Panc1 (cell line): ENCODE measurements at regions not wholly inside any gene's neighbourhood (a gene's known extent, or its start where the extent isn't known, plus 50 kb on each side); places are given as distances from the start of the nearest gene placed in this dataset.

ENCODE experiments used
- ATAC-seq: fragments of 200-7000 bp; cut with Tn5 transposase; 2 replicates; pipeline ENCODE4 v1.9.1; 2020; ENCODE audit warnings: mild to moderate bottlenecking, moderate library complexity
- BruUV-seq: library from RNA; stranded (reverse); fragments of 400-500 nt; replicated peaks from 2 replicates; lab custom pipeline; 2021; lab: Mats Ljungman, UMichigan
- CTCF ChIA-PET: fragments of 300-600 bp; sonication (Branson Sonifier 250); formaldehyde crosslinking; loops from one replicate; lab custom pipeline; 2022; ENCODE audit warnings: antibody characterized with exemption; lab: Charles Lee
- POLR2A ChIA-PET: fragments of 300-600 bp; sonication (Branson Sonifier 250); formaldehyde crosslinking; loops from one replicate; lab custom pipeline; 2022; ENCODE audit warnings: antibody characterized with exemption; lab: Charles Lee
- DNase-seq: peaks from one replicate; pipeline ENCODE4 v3.0.0-alpha.2; 2010; ENCODE audit warnings: low read depth, low spot score
- H3K27ac ChIP-seq: 2 replicates; pipeline ENCODE4 v1.5.1; 2011; ENCODE audit warnings: mild to moderate bottlenecking, low read length, inconsistent platforms
- H3K27me3 ChIP-seq: fragments of 200-500 bp; sonication (Bioruptor generic); 2 replicates; pipeline ENCODE4 v1.6.0; 2014; ENCODE audit warnings: low read length, inconsistent platforms; ENCODE audit not compliant: control insufficient read depth, insufficient read depth
- H3K36me3 ChIP-seq: fragments of 200-500 bp; sonication (Bioruptor generic); 2 replicates; pipeline ENCODE4 v1.5.1; 2014; ENCODE audit warnings: inconsistent platforms, mild to moderate bottlenecking, low read length, moderate library complexity; ENCODE audit not compliant: control insufficient read depth, insufficient read depth
- H3K4me1 ChIP-seq: 2 replicates; pipeline ENCODE4 v1.5.1; 2011; ENCODE audit warnings: inconsistent platforms, mild to moderate bottlenecking, low read length, moderate library complexity; ENCODE audit not compliant: control insufficient read depth, insufficient read depth
- H3K4me3 ChIP-seq, 2 experiments: 2 replicates each; pipeline ENCODE4 v1.5.1; 2011 to 2012; ENCODE audit warnings: low read depth in 2 of 2, low read length in 2 of 2, mild to moderate bottlenecking in 2 of 2, inconsistent platforms in 1 of 2, moderate library complexity in 1 of 2
- H3K9me3 ChIP-seq: fragments of 200-500 bp; sonication (Bioruptor generic); 2 replicates; pipeline ENCODE4 v1.5.1; 2014; ENCODE audit warnings: low read depth, mild to moderate bottlenecking, inconsistent platforms, low read length, moderate library complexity; ENCODE audit not compliant: control insufficient read depth, insufficient read depth
- POLR2AphosphoS5 ChIP-seq: IDR thresholded peaks from 2 replicates; pipeline ENCODE4 v1.6.1; 2012; ENCODE audit warnings: mild to moderate bottlenecking, low read depth, low read length, moderate library complexity
- REST ChIP-seq, 2 experiments: IDR thresholded peaks; 2 replicates each; pipeline ENCODE4 v1.6.1; 2011 to 2012; ENCODE audit warnings: low read depth in 2 of 2, control low read depth in 1 of 2, low read length in 1 of 2, mild to moderate bottlenecking in 1 of 2, moderate library complexity in 1 of 2; ENCODE audit not compliant: insufficient read depth in 1 of 2
- SIN3A ChIP-seq: IDR thresholded peaks from 2 replicates; pipeline ENCODE4 v1.6.1; 2012; ENCODE audit warnings: low read depth, mild to moderate bottlenecking, low read length, moderate library complexity, borderline replicate concordance; ENCODE audit not compliant: insufficient read depth
- TCF7L2 ChIP-seq: IDR thresholded peaks from 2 replicates; pipeline ENCODE4 v1.6.1; 2011; ENCODE audit warnings: mild to moderate bottlenecking, low read depth, low read length, inconsistent platforms
- in situ Hi-C: cut with HindIII; loops from 2 replicates; pipeline ENCODE4 v1.10.0; 2016; ENCODE audit warnings: low sequenced_read_pairs, low pct_unique_long_range_greater_than_20kb
- intact Hi-C: fragments of 100-400 bp; cut with micrococcal nuclease; formaldehyde crosslinking; loops from one replicate; pipeline ENCODE4 v1.10.0; 2022; ENCODE audit not compliant: unreplicated experiment
- TF ChIP-seq, protein P1 (sequence below): fragments of 450-650 bp; IDR thresholded peaks from 2 replicates; pipeline ENCODE4 v1.5.1; 2017; ENCODE audit warnings: mild to moderate bottlenecking

DNA sequence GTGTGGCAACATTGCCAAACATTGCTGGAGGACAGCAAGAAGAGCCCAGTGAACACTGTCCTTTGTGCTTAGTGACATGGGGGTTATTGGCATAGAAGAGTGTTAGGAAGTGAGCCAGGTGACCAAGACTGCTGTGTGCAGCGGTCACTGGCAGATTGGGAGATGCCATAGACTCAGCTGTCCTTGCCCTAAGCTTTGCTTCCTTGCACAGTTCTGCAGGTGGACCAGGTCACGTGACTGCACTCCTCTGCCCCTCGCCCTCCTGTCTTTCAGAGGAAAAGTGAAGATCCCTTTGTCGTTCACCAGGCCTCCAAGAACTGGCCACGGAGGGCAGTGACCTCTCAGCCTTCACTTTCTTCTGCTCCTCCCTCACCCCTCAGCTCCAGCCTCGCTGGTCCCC lies 215.6 kb upstream of the SMIM21 start:
- DNase-seq = no peak

DNA sequence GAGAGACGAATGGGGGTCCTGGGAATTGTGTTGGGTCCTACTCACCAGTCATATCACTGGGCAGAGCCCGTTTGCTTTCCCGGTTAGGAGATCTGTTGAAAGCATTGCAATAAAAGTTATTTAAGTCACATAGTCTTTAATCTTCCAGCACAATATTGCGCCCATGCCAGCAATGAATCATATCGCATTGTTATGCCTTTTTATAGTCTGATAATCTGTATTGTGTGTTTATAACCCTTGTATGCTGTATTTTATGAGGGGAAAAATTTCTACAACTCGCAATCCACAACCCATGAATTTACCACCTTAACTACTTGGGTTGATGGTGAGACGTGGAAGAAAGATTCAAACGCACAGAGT lies 211.9 kb upstream of the SMIM21 start:
- Histone ChIP-seq H3K4me1 (no peaks in the 10 kb centered on the region), H3K9me3 (no peaks in the 10 kb centered on the region), H3K27me3 (no peaks in the 10 kb centered on the region), H3K4me3 (no peak overlapping the region), H3K36me3 (no peaks in the 10 kb centered on the region), H3K27ac (no peak overlapping the region)
- intact Hi-C loops (no loop called here), in situ Hi-C loops (no loop called here)
- POLR2A ChIA-PET = no interaction called here
- CTCF ChIA-PET = no interaction called here
- TF ChIP-seq SIN3A (no peak), TCF7L2 (no peak), POLR2AphosphoS5 (no peak), REST (IDR thresholded peaks at IDR 0.05; ENCODE audit: insufficient read depth in 1 of 2, low read depth in 2 of 2, low read length in 1 of 2) (no peak)
- TF ChIP-seq, protein P1, sequence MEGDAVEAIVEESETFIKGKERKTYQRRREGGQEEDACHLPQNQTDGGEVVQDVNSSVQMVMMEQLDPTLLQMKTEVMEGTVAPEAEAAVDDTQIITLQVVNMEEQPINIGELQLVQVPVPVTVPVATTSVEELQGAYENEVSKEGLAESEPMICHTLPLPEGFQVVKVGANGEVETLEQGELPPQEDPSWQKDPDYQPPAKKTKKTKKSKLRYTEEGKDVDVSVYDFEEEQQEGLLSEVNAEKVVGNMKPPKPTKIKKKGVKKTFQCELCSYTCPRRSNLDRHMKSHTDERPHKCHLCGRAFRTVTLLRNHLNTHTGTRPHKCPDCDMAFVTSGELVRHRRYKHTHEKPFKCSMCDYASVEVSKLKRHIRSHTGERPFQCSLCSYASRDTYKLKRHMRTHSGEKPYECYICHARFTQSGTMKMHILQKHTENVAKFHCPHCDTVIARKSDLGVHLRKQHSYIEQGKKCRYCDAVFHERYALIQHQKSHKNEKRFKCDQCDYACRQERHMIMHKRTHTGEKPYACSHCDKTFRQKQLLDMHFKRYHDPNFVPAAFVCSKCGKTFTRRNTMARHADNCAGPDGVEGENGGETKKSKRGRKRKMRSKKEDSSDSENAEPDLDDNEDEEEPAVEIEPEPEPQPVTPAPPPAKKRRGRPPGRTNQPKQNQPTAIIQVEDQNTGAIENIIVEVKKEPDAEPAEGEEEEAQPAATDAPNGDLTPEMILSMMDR = no peak
- ATAC-seq (no peak), DNase-seq (no peak)
- BruUV-seq = no TSS peak

More for the DNA sequence above, 215.6 kb upstream of the SMIM21 start:
- TF ChIP-seq TCF7L2 = no peak
- TF ChIP-seq REST (IDR thresholded peaks at IDR 0.05; ENCODE audit: insufficient read depth in 1 of 2, low read depth in 2 of 2, low read length in 1 of 2) = no peak
- no peak for TF ChIP-seq POLR2AphosphoS5
- TF ChIP-seq, protein P1 = no peak
- no TSS peak for BruUV-seq
- in situ Hi-C loops (no loop called here), intact Hi-C loops (no loop called here)
- Histone ChIP-seq H3K36me3 (no peaks in the 10 kb centered on the region), H3K9me3 (no peaks in the 10 kb centered on the region), H3K27me3 (no peaks in the 10 kb centered on the region), H3K4me3 (no peak overlapping the region), H3K27ac (no peak overlapping the region), H3K4me1 (no peaks in the 10 kb centered on the region)
- no peak for ATAC-seq
- ChIA-PET POLR2A (interaction anchor here (0.7 kb wide), 1 partner anchor 591 kb away, joined by 3 read pairs; no protein-coding TSS in a partner anchor), CTCF (no interaction called here)
